Stimulated activated CD8-positive, alpha-beta memory T cell treated with anti-CD3 and anti-CD28 coated beads, Interleukin-12 subunit alpha, Interleukin-12 subunit beta, amount 100 ng/mL, for 24 hours (primary cell): ENCODE measurements at regions not wholly inside any gene's neighbourhood (a gene's known extent, or its start where the extent isn't known, plus 50 kb on each side); places are given as distances from the start of the nearest gene placed in this dataset.
"Not testable (repeated sequence)": the region's sequence is repeated elsewhere in the genome, so short reads cannot be mapped to it uniquely, and the experiment has no call there.

Experiments used
- DNase-seq: peaks from one replicate; pipeline ENCODE4 v3.0.0-alpha.2; 2020; ENCODE audit errors: extremely low read depth

DNA sequence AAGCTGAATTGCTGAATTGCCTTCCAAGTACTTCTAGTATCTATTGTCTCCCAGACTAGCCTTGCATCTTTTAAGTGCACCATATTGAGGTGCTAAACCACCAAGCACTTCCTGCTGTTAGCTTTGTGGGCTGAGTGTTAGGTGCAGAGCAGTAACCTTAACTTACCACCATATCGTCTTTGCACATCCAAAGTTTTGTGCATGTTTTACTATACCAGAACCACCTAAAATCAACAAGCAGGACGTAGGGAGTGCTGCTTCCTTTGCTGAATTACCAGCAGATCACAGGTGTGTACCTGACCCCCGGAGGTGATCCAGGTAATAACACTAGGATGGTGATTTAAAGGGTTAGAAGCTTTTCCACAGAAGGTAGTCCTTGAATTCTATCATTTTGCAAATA is 359.9 kb upstream of the HNRNPA3 start:
- DNase-seq, result no peak

DNA sequence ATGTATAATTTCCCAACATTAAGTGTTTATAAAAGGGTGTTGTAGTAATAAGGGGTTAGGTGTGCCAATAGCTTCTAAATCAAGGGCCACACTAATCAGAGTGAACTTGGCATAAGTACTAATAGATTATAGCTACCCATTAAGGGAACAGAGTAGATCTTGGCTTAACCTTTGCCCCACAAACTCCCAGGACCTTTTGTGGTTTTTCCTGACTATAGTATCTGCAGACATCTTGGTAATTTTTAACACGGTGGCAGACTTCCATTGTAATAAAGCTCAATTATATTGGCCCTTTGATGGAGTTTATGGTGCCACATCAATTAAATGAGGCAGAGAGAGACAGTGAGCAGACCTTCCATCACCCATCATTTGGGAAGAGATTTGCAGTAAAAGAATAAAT is 358.5 kb upstream of the HNRNPA3 start:
- no peak for DNase-seq

DNA sequence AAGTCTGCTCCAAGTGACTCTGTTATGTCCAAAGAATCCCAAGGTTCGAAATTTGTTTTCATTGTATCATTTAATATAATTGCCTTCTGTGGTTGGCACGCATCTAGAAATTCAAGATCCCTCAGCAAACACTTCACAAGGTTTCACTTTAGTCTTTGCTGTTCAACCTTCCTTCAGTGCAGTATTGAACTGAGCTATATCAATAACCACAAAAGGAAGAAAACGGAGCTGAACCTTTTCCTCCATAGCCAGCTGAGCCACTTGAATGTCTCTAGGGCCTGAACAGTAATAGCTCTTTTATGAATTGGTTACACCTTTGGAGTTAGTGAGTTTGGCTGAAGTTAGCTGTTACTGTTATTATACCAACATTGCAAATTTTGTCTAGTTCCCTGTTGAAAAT is 357.7 kb upstream of the HNRNPA3 start:
- no peak for DNase-seq

DNA sequence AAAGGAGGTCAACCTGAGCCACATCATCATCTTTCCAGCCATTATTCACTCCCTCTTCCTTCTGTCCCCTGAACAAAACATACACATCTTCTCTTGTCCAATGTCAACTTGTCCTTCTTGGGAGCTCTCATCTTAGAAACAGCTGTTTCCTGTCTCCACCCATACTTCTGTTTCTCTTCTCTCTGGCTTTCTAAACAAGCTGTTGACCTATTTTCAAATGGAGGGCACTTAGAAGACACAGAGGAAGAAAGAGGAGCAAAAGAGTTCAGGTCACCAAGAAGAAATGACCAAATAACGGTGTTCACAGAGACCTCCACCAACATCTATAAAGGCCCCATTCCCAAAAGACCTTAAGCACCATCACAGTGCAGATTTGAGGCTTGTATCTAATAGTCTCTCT is 355.9 kb upstream of the HNRNPA3 start:
- DNase-seq, result no peak

DNA sequence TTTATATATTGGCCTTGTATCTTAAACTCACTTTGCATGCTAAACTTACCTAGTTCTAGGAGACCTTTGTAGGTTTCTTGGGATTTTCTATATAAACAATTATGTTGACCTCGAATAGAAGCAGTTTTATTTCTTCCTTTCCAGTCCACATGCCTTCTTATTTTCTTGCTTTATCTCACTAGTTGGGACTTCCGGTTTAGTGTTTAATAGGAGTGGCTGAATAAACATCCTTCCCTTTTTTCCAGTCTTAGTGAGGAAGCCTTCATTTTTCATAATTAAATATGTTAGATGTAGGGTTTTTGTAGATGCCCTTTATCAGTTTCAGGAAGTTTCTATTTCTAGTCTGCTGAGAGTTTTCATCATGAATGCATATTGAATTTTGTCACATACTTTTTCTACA is 347.3 kb upstream of the HNRNPA3 start:
- no peak for DNase-seq

DNA sequence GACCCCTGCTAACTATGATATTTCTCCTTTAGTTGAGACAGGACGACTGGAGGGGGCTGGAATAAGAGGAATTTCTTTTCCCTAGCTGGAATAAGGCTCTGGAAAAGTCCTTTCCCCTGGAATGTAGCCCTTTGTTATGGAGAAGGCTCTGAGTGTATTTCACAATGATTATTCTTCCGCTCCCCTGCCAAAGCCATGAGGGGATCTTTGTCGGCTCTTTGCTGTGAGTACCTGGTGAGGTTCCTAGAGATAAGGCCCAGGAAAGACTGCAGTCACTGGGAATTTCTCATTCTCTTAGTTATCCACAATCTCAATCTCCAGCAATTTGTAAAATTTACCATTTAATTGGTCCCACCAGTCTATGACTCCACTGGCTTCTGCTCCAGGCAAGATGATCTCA is 340.2 kb upstream of the HNRNPA3 start:
- no peak for DNase-seq

DNA sequence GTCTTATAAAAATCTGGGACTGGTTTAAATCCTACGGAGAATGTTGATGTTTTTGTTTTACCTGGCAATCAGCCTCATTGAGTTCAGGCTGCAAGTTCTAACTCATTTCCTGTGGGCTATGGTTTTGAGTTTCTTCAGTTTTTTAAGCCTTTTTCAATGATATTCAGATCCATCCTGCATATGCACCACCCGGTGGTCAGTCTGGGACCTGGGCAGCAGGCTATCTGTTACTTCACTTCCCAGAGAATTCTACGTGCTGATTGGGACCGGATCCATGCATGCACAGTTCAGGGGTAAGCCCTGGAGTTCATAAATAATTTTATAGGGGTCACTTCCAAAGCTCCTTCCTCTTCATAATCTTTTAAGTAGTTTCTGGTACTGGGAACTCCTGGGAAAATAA is 339.2 kb upstream of the HNRNPA3 start:
- DNase-seq, result no peak

DNA sequence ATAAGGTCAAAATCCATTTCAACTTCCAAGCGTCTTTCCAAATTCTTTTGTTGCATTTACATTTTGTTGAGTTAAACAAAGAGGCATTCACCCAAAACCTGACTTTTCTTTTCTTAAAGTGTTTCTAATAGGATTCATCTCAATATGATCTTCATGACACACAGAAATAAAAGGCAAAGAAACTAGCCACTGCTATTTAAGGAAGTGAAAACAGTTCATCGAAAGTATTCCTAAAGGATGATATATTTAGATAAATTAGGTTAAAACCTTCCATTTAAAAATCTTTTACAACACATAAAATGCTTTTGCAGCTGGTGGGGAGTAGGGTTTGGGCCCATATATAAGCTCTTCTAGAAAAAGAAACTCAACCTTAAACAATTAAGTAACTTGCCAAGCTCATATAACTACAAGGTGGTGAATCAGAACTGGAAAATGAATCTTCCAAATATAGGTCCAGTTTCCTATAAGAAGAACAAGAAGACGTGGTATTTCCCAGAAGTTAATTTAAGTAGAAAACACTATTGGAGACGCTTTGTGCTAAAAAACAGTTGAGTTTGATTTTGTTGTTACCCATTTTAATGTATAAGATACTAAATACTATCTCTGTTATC is 336.0 kb upstream of the HNRNPA3 start:
- DNase-seq, result no peak

DNA sequence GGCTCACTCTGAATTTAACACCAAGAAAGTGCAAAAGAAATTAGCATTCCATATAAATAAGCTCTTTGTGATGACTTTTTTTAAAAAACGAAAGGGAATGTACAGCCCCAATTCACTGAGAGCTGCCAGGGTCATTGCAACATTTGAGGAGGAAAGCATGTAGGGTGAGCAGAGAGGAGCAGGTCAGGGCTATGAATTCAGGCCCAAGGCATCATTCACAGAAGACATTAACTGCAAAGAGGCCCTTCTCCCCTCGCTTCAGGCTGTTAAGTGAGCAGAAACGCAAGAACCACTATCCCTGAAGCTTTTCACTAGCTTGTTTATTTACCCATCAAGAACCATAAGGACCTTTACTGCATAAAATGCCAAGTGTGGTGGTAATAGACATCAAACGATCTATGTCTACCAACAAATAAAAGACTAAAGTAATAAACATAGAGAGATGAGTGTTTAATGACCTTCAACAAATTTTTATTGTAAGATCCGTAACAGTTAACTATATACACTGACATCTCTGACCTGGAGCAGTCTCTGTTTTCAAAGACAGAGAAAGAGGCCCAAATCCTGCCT is 333.1 kb upstream of the HNRNPA3 start:
- no peak for DNase-seq

DNA sequence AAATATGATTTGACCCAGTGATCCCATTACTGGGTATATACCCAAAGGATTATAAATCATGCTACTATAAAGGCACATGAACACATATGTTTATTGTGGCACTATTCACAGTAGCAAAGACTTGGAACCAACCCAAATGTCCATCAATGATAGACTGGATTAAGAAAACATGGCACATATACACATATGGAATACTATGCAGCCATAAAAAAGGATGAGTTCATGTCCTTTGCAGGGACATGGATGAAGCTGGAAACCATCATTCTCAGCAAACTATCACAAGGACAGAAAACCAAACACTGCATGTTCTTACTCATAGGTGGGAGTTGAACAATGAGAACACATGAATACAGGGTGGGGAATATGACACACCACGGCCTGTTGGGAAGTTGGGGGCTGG is 330.5 kb upstream of the HNRNPA3 start:
- DNase-seq, result not testable (repeated sequence)

DNA sequence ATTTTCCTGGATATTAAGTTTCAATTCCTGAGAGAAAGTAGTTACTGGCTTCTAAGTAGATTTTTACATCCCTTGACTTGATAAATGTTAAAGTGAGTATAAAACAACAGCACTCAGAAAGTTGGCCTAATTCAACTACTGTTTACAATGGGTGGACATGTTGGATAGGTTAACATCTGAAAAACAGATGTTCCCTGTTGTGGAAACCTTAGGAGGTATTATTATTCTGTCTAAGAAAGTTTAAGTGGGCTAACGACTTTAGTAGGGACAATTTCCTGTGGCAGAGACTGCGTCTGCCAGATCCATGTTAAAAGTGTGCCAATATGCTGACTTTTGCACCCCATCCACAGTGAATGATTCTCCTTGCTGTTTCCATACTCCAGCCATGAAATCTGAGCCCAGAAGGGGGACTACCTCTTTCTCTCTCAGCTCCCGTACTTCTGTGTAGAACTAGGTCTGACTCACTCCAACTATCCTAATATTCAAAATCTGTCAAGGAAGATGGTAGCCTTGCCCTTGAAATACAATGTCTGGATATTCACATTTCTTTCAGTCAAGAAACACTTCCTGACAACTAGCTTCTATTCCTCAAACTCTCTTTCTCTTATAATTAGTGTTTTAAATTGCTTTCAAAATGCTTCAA is 327.5 kb upstream of the HNRNPA3 start:
- DNase-seq, result no peak

DNA sequence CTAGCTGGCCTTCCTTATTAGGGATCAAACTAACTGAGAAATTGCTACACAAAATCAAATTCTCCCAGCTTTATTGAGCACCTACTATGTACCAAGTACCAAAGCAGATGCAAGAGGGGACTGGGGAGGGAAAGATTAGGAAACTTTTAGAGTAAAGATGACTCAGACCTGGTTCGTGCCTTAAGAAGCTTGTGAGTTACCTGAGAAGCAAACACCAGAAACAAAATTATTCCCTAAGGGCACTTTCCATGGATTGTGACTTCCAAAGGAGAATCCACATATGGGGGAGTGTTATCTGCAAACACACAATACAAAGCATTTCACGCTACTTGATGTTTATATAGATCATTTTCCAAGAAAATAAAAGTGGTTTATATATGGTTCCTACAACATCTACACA is 326.9 kb upstream of the HNRNPA3 start:
- no peak for DNase-seq

DNA sequence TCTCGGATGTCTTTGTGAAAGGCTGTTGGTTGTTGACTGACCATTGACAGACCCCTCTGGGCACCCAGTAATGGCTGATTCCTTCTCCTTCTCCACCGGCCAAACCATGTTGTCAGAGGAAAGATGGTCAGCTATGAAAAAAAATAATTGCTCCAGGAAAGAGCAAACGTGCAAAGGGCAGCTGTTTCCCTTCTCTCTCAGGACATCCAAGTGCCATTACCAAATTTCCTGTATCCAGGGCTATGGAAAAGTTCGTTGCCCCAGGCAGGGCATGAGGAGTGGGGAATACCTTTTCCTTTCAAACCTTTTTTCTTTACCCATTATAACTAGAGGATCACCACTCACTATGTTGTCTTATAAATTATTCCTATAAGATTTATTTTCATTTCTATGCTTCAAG is 321.5 kb upstream of the HNRNPA3 start:
- DNase-seq, result no peak

DNA sequence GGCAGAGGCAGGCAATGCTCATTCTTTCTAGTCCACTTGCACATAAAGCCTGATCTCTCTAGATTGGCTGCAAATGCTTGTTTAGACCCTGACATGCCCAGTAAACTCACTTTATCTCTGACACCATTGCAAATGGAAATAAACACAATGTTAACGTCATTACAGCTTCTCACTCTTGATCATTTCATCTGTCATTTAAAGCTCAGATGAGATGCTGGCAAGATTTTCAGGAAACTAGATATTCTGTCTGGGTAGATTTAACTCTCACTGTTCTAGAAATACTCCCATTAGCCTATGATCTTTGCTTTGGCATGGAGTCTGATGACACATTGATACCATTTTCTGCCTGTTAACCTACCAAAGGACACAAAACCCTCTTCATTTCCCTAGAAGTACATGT is 320.7 kb upstream of the HNRNPA3 start:
- no peak for DNase-seq

DNA sequence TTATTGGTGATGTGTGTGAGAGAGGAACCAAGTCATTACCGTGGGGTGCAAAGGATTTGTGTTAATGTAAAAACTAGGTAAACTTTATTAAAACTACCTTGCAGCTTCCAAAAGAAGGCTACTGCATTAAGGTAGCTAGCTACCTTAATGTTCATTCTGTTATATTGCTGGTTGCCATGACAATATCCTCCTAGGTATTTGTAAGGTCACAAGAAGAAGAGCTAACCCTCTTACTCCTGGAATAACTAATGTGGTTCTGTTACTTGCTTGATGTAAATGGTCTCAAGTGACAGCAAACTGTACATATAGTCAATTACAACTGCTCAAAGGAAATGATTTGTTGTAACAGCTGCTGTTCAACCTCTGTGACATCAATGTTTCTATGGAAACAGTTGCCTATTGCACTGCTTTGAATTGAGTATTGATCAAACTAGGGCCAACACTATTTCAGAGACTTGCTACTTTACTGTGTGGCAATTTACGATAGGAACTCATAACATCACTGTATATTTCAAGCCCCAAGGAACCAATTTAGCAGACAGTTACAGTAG is 319.8 kb upstream of the HNRNPA3 start:
- no peak for DNase-seq

DNA sequence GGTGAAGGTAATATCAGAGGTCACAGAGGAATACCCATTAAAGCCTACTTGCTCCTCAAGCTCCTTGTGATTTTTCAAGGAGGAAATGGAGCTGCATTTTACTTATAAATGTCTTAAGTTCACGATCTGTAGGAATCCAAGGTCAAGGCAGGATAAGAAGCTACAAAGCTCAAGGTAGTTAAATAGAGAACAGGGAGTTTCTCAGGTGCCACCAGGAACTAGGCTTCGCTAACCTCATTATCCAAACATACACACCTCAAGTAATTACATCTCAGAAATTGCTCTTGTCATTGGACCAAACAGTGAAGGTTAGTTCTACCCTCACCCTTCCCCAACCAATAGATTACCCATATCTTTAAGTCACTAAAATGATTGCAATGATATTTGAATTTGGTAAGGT is 317.4 kb upstream of the HNRNPA3 start:
- DNase-seq, result no peak

DNA sequence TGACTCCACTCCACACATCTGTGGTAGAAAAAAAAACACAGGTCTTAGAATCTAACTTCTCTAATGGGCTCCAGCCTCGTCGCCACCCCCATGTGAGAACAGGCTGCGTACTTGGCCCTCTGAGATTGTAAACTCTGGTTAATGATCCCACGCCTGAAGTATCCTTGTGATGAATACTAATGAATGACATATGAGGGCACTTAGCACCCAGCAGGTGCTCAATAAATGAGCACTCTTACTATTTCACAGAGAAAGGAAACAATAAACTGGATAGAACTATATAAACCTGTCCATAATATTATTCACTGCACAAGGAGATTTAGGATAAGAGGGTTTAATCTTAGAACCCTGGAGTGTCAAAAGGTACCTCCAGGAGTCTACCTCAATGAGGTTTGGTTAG is 310.1 kb upstream of the HNRNPA3 start:
- no peak for DNase-seq

DNA sequence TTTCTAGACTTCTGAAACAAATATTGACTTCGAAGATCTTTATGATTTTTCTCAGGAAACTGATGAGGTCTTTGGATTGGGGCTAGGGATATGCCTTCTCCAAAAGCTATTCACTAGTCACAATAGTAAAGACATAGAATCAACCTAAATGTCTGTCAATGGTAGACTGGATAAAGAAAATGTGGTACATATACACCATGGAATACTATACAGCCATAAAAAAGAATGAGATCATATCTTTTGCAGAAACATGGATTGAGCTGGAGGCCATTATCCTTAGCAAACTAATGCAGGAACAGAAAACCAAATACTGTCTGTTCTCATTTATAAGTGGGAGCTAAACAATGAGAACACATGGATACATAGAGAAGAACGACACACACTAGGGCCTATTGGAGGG is 308.5 kb upstream of the HNRNPA3 start:
- DNase-seq, result not testable (repeated sequence)

DNA sequence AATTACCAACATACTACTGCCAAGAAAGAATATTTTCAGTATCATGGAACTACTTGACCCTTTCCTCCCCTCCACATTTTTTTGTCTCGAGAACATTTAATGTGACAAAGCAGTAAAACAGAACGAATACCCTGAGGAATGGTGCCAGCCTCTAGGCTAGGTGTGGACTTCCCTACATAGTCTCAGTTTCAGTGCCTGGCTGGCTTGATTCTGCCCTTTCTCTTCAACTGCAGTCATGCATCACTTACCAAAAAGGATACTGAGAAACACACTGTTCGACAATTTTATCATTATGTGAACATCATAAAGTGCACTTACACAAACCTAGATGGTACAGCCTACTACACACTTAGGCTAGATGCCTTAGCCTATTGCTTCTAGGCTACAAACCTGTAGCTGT is 305.3 kb upstream of the HNRNPA3 start:
- no peak for DNase-seq

DNA sequence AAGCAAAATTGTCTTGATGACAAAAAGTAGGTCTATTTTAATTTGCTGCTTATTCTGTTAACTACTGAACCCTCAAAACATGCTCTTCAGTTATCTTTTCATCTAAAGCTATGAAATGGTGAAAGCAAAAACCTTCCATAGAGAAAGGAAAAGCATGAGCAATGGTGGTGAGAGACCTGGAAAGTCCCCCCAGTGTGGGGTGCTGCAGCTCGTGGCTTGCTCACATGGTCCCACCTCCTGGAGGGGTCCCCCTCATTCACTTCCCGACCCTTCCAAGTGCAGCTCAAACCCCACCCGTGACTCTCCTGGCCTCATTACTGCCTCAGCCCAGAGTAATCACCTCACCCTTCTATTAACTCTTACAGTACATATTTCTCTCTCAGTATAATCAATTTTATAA is 301.8 kb upstream of the HNRNPA3 start:
- no peak for DNase-seq

DNA sequence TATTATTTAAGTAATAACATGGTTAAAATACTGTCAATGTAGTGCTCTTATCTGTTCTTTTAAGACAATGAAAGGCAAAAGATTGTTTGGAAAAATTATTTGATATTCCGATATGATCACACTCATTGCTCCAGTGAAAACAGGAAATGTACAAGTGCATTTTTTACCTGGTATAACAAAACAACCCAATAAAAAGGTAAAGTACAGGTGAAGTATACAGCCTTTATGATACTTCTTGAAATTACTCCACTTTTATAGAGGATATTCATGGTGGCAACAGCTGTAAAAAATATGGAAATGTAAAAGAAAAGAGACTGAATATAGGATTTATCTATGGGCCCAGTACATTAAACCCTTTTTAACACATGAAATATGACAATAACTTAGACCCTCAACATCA is 298.6 kb upstream of the HNRNPA3 start:
- DNase-seq, result no peak

DNA sequence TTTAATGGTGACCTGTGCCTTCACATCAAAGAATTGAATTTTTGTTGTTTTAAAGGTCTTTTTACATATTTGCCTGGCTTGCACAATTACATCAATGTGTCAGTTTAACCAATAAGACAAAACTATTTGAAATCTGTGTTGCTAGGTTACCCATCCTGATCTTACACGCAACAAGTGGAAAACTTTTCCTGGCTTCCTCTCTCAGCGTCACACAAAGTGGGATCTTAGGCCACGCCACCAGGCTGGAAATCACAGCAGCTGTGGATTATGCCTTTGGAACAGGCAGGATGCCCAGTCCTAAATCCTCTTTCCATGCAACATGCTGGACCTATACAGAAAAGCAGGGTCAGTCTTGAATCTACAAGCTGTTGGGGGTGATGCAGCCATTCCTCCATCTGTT is 298.2 kb upstream of the HNRNPA3 start:
- no peak for DNase-seq

DNA sequence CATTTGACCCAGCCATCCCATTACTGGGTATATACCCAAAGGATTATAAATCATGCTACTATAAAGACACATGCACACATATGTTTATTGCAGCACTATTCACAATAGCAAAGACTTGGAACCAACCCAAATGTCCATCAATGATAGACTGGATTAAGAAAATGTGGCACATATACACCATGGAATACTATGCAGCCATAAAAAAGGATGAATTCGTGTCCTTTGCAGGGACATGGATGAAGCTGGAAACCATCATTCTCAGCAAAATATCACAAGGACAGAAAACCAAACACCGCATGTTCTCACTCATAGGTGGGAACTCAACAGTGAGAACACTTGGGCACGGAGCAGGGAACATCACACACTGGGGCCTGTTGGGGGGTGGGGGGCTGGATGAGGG is 290.0 kb upstream of the HNRNPA3 start:
- DNase-seq, result not testable (repeated sequence)

DNA sequence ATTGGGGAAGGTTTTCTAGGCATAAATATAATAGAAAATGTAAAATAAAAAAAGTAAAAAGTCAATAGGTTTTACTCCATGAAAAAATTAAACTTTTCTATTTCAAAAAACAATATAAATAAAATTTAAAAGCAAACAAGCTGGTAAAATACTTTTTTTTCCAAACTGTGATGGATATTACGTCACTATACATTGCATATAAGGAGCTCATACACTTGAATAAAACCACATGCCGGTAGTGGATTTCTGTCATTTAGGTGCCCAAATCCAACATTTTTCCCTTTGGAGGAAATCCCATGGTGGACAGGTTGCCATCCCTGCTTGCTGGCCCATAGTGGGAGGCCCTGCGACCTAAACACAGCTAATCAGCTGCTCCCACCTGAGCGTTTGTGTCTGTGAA is 289.4 kb upstream of the HNRNPA3 start:
- DNase-seq, result no peak
